CD1c-positive myeloid dendritic cell (primary cell): ENCODE measurements at regions not wholly inside any gene's neighbourhood (a gene's known extent, or its start where the extent isn't known, plus 50 kb on each side); places are given as distances from the start of the nearest gene placed in this dataset.

Experiments
- DNase-seq: peaks from one replicate; pipeline ENCODE4 v3.0.0-alpha.2; 2016; ENCODE audit errors: extremely low spot score

DNA sequence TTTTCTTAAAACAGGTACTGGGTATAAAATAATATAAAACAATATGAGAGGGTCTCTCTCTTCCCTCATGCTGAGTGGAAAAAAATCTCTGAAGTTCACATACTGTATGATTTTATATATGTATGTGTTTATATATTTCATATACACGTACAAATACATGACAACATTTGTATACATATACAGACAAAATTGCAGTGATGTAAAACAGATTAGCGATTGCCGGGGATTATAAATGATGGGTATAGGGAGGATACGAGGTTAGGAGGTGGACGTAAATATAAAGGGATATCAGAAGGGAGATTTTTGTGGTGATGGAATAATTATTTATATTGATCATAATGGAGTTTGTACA is 194.8 kb upstream of the PRSS16 start:
- no peak for DNase-seq

DNA sequence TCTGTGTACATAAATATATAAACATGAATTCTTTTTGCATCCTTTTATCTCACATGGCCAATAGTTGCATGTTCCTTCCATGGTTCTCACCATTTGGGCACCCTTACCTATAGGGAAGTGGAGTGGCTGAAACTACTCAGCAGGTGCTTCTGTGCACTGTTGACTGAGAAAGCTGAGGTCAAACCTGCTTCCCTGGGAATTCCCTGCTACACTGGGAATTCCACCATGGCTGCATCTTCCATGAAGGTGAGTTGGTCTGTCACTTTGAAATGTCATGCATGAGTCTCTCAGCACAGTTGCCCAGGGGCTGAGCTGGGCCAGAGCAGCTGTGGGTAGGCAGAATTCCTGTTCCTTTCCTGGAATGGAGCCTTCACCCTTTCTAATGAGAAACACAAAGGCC is 193.8 kb upstream of the PRSS16 start:
- DNase-seq = no peak

- no peak for DNase-seq
These were observed 190.9 kb upstream of the PRSS16 start for GRCh38 chr6:27056615-27057014.

- DNase-seq = no peak
These were observed 187.7 kb upstream of the PRSS16 start for GRCh38 chr6:27059621-27060425.

GRCh38 chr6:27061235-27061993 is 186.1 kb upstream of the PRSS16 start:
- DNase-seq = no peak

GRCh38 chr6:27062755-27063154 is 184.7 kb upstream of the PRSS16 start:
- no peak for DNase-seq

DNA sequence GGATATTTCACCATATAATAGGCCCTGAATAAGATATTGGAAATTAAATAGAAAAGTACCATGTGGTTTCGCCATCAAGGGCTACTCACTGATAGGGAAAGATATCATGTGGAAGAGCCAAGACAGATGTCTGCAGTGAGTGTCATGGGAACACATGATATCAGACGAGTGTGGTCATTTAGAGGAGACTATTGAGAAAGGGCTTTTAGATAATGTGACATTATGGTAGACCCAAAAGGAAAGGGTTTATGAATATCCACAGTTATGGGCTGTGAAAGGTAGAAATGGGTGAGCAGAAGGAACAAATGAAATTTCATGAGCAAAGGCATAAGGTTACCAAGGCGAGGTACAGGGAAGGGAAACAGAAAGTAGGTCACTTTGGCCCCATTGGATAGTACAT is 182.3 kb upstream of the PRSS16 start:
- no peak for DNase-seq

GRCh38 chr6:27066381-27066780 is 181.1 kb upstream of the PRSS16 start:
- no peak for DNase-seq

DNA sequence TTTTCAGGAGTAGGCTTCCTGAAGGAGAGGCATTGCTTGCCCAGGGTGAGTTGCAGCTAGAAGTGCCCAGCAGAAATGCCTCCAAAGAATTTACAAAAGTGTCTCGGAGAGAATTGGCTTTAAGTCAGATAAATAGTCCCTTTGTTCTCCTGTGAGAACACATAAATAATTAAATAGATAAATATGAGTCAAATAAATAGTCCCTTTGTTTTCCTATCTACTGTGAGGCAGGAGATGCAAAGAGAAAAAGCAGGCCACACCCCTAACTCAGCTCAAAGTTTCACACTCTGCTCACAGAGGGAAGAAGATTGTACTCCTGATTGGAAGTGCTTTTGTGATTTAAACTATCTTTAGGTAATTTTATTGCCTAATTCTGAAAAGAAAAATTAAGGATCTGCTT is 180.7 kb upstream of the PRSS16 start:
- no peak for DNase-seq

DNA sequence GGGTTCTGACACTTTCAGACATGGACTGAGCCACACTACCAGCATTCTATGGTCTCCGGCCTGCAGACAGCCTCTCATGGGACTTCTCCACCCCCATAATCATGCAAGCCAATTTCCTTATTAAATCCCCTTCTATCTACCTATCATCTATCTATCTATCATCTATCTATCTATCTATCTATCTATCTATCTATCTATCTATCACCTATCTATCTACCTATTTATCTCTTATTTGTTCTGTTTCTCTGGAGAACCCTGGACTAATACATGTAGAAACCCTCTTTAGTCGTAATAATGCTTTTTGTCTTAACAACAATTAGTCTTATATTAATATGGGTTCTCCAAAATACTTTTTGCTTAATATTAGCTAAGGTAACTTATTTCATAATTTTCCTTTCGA is 174.1 kb upstream of the PRSS16 start:
- no peak for DNase-seq

- DNase-seq = no peak
These were observed 171.4 kb upstream of the PRSS16 start for GRCh38 chr6:27076116-27076515.

DNA sequence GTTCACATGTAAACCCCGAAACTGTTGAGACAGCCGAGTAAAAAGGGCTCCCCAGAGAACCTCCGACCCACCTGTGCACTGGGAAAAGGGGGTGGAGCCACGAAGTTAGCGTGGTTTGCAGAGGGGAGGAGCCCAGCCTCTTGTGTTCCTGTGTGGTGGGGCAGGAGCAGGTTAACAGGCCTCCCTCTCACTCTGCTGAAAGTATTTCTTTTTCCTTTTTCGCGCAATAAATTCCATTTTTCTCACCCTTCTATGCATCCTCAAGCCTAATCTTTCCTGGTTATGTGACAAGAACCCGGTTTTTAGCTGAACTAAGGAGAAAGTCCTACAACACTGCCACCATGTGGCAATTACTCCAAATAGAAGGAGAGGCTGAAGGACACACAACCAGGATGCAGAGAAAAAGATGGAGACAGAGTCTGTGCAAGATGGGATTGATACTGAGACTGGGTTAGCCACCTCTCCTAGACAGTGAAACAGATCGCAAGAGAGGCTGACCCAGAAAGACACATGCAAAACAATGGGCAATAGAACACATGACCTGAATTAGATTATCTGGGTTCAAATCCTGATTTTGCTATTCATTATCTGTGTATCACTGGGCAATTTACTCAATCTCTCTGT is 168.7 kb upstream of the PRSS16 start:
- peak; percentile 61 for DNase-seq

DNA sequence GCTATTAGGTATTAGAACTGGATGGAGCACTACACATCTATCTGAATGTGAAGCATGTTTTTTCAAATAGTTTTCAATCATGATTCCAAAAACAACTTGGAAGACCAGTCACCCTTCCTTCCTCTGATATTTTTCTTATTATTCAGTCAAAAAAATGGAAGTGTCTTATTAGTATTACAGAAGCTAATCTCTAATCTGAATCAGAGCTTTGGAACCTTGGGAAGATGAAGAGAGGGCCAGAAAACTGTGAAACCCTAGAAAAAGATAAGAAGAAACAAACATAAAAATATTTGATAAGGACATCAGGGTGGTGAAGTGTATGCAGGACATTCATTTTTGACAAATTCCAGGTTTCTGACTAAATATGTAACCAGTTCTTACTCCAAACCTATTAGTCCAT is 166.3 kb upstream of the PRSS16 start:
- no peak for DNase-seq

GRCh38 chr6:27081931-27082330 is 165.6 kb upstream of the PRSS16 start:
- DNase-seq = no peak

DNA sequence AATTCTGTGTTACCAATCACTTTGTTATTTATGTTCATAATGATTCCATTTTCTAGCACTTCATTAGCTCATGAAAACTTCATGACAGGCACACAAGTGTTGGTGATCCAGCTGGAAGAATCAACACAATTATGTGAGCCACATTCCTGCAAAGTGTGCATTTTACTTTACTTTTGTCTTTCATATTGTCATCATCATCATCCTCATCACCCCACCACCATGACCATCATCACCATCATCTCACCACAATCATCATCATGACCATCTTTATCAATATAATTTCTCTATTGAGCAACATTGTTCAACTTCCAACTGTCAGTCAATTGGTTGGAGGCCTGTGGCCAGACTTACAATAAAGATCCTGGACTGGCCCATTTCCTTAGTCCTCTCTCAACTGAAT is 159.4 kb upstream of the PRSS16 start:
- DNase-seq = no peak

- DNase-seq = peak; percentile 13
These were observed 155.7 kb upstream of the PRSS16 start for GRCh38 chr6:27091661-27092315.

DNA sequence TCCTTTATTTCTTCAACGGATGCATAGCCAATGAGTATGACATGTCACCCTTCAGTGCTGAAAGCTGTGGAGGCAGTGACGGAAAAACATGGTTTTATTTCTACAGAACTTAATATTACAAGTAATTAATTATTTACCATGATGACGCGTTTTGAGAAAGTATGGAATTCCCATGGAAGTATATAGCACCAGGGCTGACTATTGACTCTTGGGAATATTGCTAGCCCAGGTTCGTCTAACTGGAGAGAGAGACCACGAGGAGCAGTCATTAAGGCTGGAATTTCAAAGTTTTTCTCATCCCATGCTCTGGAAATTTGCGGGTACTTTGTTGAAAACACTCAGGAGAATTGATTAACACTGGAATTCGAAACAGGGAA is 155.2 kb upstream of the PRSS16 start:
- no peak for DNase-seq

DNA sequence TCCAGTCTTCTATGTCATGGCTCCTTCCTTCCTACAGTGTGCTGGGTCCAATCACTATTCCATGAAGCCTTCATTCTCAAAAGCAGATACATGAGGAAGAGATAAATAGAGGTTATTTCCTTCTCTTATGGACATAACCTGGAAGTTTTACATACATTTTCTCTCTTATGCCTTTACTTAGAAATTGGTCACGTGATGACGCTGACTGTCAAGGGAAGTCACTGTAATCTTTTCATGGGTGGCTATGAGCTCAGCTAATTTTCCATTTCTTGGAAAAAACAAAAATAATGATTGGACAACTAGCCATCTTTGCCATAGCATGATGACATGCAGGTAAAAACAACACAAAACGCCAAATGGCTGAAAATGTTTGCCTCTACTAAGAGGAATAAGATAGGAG is 151.6 kb upstream of the PRSS16 start:
- no peak for DNase-seq

DNA sequence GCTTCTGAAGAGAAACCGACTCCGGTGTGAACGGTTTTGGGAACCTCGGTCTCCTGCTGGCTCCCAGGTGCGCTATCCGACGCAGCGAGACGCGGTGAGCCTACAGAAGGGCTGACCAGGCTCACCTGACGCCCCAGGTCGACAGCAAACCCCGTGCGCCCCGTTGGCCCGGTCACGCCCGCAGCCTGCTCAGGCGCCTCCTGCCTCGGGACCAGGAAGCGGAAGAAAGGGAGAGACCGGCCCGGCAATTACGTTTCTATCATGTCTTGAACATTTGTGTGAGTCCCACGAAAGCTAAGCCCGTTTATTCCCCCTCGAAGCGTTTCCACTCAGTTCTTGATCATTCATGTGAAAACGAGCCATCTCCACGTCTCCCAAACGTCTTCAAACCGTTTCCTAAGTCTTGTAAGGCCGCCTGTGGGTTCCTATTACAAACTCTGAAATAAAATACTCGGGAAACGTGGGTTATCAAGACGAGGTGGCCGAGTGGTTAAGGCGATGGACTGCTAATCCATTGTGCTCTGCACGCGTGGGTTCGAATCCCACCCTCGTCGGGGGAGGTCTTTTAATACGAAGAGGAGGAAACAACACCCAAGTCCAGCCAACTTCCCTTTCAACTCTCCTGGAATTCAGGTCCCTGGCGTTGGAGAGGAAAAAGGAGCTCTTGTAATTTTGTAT is 150.5 kb upstream of the PRSS16 start:
- peak; percentile 22 for DNase-seq

GRCh38 chr6:27098956-27099355 is 148.5 kb upstream of the PRSS16 start:
- no peak for DNase-seq

DNA sequence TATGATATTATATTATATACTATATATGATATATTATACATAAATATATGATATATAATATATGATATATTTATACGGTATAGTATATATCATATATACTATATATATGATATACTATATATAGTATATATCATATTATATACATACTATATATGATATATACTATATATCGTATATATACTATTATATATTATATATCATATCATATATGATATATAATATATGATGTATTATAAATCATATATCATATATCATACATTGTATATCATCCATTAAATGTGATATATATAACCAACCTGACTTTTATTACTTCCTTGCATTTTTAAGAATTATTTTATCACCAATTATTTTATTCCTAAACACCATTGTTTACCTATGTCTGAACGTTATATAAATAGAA is 146.6 kb upstream of the PRSS16 start:
- DNase-seq = no peak

DNA sequence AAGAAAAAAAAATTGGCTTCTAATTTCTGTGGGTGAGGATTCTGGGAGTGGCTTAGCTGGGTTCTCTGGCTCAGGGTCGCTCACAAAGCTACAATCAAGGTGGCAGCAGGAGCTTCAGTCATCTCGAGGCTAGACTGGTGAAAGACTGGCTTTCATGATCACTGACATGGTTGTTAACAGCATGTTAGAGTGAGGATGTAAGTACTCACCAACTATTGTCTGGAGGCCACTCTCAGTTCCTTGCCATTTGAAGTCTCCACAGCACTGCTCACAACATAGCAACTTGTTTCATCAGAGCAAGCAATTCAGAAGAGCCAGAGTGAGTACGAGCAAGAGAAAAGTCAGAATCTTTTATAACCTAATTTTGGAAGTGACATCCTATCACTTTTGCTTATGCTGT is 145.7 kb upstream of the PRSS16 start:
- DNase-seq = no peak
